ENCODE measurements at regions not wholly inside any gene's neighbourhood (a gene's known extent, or its start where the extent isn't known, plus 50 kb on each side); places are given as distances from the start of the nearest gene placed in this dataset.

- no peak overlapping the region for H3K4me3 ChIP-seq (ENCODE audit: low read depth, low read length)
- DNase-seq (ENCODE audit: low read depth): no peak
- TF ChIP-seq CTCF (conservative IDR thresholded peaks at IDR 0.05; ENCODE audit: low read depth, low read length): no peak
Measured at GRCh38 chr4:19380600-19380999, 871.1 kb upstream of the SLIT2 start.

GRCh38 chr4:19379191-19379708 is 872.5 kb upstream of the SLIT2 start:
- DNase-seq (ENCODE audit: low read depth): no peak
- no peak for TF ChIP-seq CTCF (conservative IDR thresholded peaks at IDR 0.05; ENCODE audit: low read depth, low read length)
- no peak overlapping the region for H3K4me3 ChIP-seq (ENCODE audit: low read depth, low read length)

GRCh38 chr4:19375931-19376330 is 875.8 kb upstream of the SLIT2 start:
- no peak for TF ChIP-seq CTCF (conservative IDR thresholded peaks at IDR 0.05; ENCODE audit: low read depth, low read length)
- no peak for DNase-seq (ENCODE audit: low read depth)

GRCh38 chr4:19375136-19375804 is 876.4 kb upstream of the SLIT2 start:
- no peak overlapping the region for H3K4me3 ChIP-seq (ENCODE audit: low read depth, low read length)
- no peak for DNase-seq (ENCODE audit: low read depth)
- no peak for TF ChIP-seq CTCF (conservative IDR thresholded peaks at IDR 0.05; ENCODE audit: low read depth, low read length)

More at GRCh38 chr4:19375931-19376330, 875.8 kb upstream of the SLIT2 start:
- H3K4me3 ChIP-seq (ENCODE audit: low read depth, low read length): no peak overlapping the region

- TF ChIP-seq CTCF (conservative IDR thresholded peaks at IDR 0.05; ENCODE audit: low read depth, low read length): no peak
- H3K4me3 ChIP-seq (ENCODE audit: low read depth, low read length): no peak overlapping the region
- DNase-seq (ENCODE audit: low read depth): no peak
Measured at GRCh38 chr4:19372390-19372789, 879.3 kb upstream of the SLIT2 start.

- DNase-seq (ENCODE audit: low read depth): no peak
- no peak for TF ChIP-seq CTCF (conservative IDR thresholded peaks at IDR 0.05; ENCODE audit: low read depth, low read length)
- no peak overlapping the region for H3K4me3 ChIP-seq (ENCODE audit: low read depth, low read length)
Measured at GRCh38 chr4:19368800-19369199, 882.9 kb upstream of the SLIT2 start.

GRCh38 chr4:19366916-19367315 is 884.8 kb upstream of the SLIT2 start:
- DNase-seq (ENCODE audit: low read depth): no peak
- H3K4me3 ChIP-seq (ENCODE audit: low read depth, low read length): no peak overlapping the region
- TF ChIP-seq CTCF (conservative IDR thresholded peaks at IDR 0.05; ENCODE audit: low read depth, low read length): no peak
